ENCODE measurements at regions not wholly inside any gene's neighbourhood (a gene's known extent, or its start where the extent isn't known, plus 50 kb on each side); places are given as distances from the start of the nearest gene placed in this dataset.

- no peak for DNase-seq (ENCODE audit: low read depth in 2 of 2)
- H3K4me3 ChIP-seq (replicated peaks in 1 of 4; ENCODE audit: control extremely low read depth in 1 of 4, insufficient read depth in 1 of 4, low read depth in 3 of 4, low read length in 4 of 4), result no peak overlapping the region
- no peaks in the 10 kb centered on the region for H3K4me1 ChIP-seq (ENCODE audit: control insufficient read depth, extremely low read depth, insufficient read depth, low read length)
- H3K79me2 ChIP-seq (ENCODE audit: control insufficient read depth, insufficient read depth, low read length), result no peaks in the 10 kb centered on the region
- no peaks in the 10 kb centered on the region for H3K27me3 ChIP-seq (ENCODE audit: control insufficient read depth, insufficient read depth, low read length)
- H4K20me1 ChIP-seq (ENCODE audit: control insufficient read depth, extremely low read depth, insufficient read depth, low read length), result no peaks in the 10 kb centered on the region
- no peaks in the 10 kb centered on the region for H3K9me3 ChIP-seq (ENCODE audit: control insufficient read depth, insufficient read depth, low read depth, low read length)
- no peak overlapping the region for H3K9ac ChIP-seq (ENCODE audit: insufficient read depth, low read length)
- no peak overlapping the region for H3K4me2 ChIP-seq (ENCODE audit: extremely low read depth, insufficient read depth, low read length)
- no peak overlapping the region for H2AFZ ChIP-seq (ENCODE audit: low read length)
- TF ChIP-seq EZH2 (IDR thresholded peaks at IDR 0.05; ENCODE audit: low read length, missing control alignments), result no peak
- TF ChIP-seq, protein P1, sequence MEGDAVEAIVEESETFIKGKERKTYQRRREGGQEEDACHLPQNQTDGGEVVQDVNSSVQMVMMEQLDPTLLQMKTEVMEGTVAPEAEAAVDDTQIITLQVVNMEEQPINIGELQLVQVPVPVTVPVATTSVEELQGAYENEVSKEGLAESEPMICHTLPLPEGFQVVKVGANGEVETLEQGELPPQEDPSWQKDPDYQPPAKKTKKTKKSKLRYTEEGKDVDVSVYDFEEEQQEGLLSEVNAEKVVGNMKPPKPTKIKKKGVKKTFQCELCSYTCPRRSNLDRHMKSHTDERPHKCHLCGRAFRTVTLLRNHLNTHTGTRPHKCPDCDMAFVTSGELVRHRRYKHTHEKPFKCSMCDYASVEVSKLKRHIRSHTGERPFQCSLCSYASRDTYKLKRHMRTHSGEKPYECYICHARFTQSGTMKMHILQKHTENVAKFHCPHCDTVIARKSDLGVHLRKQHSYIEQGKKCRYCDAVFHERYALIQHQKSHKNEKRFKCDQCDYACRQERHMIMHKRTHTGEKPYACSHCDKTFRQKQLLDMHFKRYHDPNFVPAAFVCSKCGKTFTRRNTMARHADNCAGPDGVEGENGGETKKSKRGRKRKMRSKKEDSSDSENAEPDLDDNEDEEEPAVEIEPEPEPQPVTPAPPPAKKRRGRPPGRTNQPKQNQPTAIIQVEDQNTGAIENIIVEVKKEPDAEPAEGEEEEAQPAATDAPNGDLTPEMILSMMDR (conservative IDR thresholded peaks at IDR 0.05 in 1 of 2, IDR thresholded peaks at IDR 0.05 in 1 of 2; ENCODE audit: low read depth in 1 of 2, low read length in 2 of 2), result no peak
- no peak overlapping the region for H3K27ac ChIP-seq (ENCODE audit: insufficient read depth, low read length)
- no peaks in the 10 kb centered on the region for H3K36me3 ChIP-seq (ENCODE audit: control insufficient read depth, insufficient read depth, low read length)
These were observed 452.5 kb downstream of the ZNF516 start for GRCh38 chr18:76042511-76042910.

DNA sequence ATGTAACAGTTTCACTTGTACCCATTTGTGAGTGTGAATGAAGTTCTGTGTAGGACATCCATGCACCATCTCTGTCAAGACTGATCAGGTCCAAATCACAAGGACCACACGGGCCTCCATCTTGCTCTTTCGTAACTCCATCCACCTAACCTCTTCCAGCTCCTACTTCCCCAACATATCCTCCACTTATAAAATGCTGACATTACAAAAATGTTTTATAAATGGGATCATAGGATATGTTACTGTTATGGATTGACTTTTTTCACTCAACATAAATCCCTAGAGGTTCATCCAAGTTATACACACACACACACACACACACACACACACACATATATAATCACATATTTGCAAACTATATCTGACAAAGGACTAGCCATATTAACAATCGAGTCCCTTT is 476.8 kb downstream of the ZNF516 start:
- DNase-seq (ENCODE audit: low read depth in 2 of 2), result no peak

GRCh38 chr18:76013057-76013456 is 482.0 kb downstream of the ZNF516 start:
- Histone ChIP-seq H4K20me1 (ENCODE audit: control insufficient read depth, extremely low read depth, insufficient read depth, low read length) (no peaks in the 10 kb centered on the region), H3K4me1 (ENCODE audit: control insufficient read depth, extremely low read depth, insufficient read depth, low read length) (no peaks in the 10 kb centered on the region), H3K36me3 (ENCODE audit: control insufficient read depth, insufficient read depth, low read length) (no peaks in the 10 kb centered on the region), H2AFZ (ENCODE audit: low read length) (no peak overlapping the region), H3K79me2 (ENCODE audit: control insufficient read depth, insufficient read depth, low read length) (no peaks in the 10 kb centered on the region), H3K4me2 (ENCODE audit: extremely low read depth, insufficient read depth, low read length) (no peak overlapping the region), H3K27me3 (ENCODE audit: control insufficient read depth, insufficient read depth, low read length) (no peaks in the 10 kb centered on the region), H3K9ac (ENCODE audit: insufficient read depth, low read length) (no peak overlapping the region), H3K4me3 (replicated peaks in 1 of 4; ENCODE audit: control extremely low read depth in 1 of 4, insufficient read depth in 1 of 4, low read depth in 3 of 4, low read length in 4 of 4) (no peak overlapping the region), H3K27ac (ENCODE audit: insufficient read depth, low read length) (no peak overlapping the region), H3K9me3 (ENCODE audit: control insufficient read depth, insufficient read depth, low read depth, low read length) (no peaks in the 10 kb centered on the region)
- peak in 1 of 2 donors; percentile 63 for DNase-seq (ENCODE audit: low read depth in 2 of 2)
- TF ChIP-seq, protein P1 (conservative IDR thresholded peaks at IDR 0.05 in 1 of 2, IDR thresholded peaks at IDR 0.05 in 1 of 2; ENCODE audit: low read depth in 1 of 2, low read length in 2 of 2), result no peak
- TF ChIP-seq EZH2 (IDR thresholded peaks at IDR 0.05; ENCODE audit: low read length, missing control alignments), result no peak

More for the DNA sequence above, 476.8 kb downstream of the ZNF516 start:
- H3K9me3 ChIP-seq (ENCODE audit: control insufficient read depth, insufficient read depth, low read depth, low read length), result no peaks in the 10 kb centered on the region
- no peak overlapping the region for H3K27ac ChIP-seq (ENCODE audit: insufficient read depth, low read length)
- no peak overlapping the region for H3K4me2 ChIP-seq (ENCODE audit: extremely low read depth, insufficient read depth, low read length)
- no peak for TF ChIP-seq EZH2 (IDR thresholded peaks at IDR 0.05; ENCODE audit: low read length, missing control alignments)
- TF ChIP-seq, protein P1 (conservative IDR thresholded peaks at IDR 0.05 in 1 of 2, IDR thresholded peaks at IDR 0.05 in 1 of 2; ENCODE audit: low read depth in 1 of 2, low read length in 2 of 2), result no peak
- no peaks in the 10 kb centered on the region for H3K4me1 ChIP-seq (ENCODE audit: control insufficient read depth, extremely low read depth, insufficient read depth, low read length)
- H3K79me2 ChIP-seq (ENCODE audit: control insufficient read depth, insufficient read depth, low read length), result no peaks in the 10 kb centered on the region
- no peaks in the 10 kb centered on the region for H4K20me1 ChIP-seq (ENCODE audit: control insufficient read depth, extremely low read depth, insufficient read depth, low read length)
- no peak overlapping the region for H2AFZ ChIP-seq (ENCODE audit: low read length)
- no peaks in the 10 kb centered on the region for H3K36me3 ChIP-seq (ENCODE audit: control insufficient read depth, insufficient read depth, low read length)
- no peak overlapping the region for H3K9ac ChIP-seq (ENCODE audit: insufficient read depth, low read length)
- no peaks in the 10 kb centered on the region for H3K27me3 ChIP-seq (ENCODE audit: control insufficient read depth, insufficient read depth, low read length)
- H3K4me3 ChIP-seq (replicated peaks in 1 of 4; ENCODE audit: control extremely low read depth in 1 of 4, insufficient read depth in 1 of 4, low read depth in 3 of 4, low read length in 4 of 4), result no peak overlapping the region

Measured in fibroblast of lung (primary cell).